Stimulated activated CD4-positive, alpha-beta T cell treated with anti-CD3 and anti-CD28 coated beads, TNF-alpha, amount 100 ng/mL, for 1 hour (primary cell): ENCODE measurements at regions not wholly inside any gene's neighbourhood (a gene's known extent, or its start where the extent isn't known, plus 50 kb on each side); places are given as distances from the start of the nearest gene placed in this dataset.
A peak's percentile ranks its signal among the peaks of the same experiment; 100 is the strongest.
"Not testable (repeated sequence)": the region's sequence is repeated elsewhere in the genome, so short reads cannot be mapped to it uniquely, and the experiment has no call there.

ENCODE experiments used
- DNase-seq, 3 donors: peaks; one replicate each; pipeline ENCODE4 v3.0.0-alpha.2; 2020; ENCODE audit warnings: low read depth in 3 of 3, low spot score in 1 of 3

DNA sequence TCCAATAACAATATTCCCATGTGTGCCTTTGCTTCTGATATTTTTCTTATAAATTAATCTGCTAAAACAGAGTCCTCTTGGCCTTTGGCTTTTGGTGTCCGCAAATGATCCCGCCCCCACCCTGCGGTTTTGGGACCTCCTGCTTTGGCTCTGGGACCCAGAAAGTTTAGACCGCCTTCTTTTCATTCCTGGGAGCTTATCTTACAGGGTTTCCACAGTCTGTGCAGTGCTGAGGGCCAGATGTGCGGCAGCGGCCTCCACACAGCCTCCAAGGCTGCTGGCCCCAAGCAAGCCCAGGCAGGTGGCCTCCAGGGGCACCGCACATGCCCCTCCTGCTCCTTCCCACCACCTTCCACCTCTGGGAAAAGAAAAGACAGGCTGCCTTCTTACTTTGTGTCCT is 191.5 kb downstream of the ERCC6L2 start:
- no peak for DNase-seq

DNA sequence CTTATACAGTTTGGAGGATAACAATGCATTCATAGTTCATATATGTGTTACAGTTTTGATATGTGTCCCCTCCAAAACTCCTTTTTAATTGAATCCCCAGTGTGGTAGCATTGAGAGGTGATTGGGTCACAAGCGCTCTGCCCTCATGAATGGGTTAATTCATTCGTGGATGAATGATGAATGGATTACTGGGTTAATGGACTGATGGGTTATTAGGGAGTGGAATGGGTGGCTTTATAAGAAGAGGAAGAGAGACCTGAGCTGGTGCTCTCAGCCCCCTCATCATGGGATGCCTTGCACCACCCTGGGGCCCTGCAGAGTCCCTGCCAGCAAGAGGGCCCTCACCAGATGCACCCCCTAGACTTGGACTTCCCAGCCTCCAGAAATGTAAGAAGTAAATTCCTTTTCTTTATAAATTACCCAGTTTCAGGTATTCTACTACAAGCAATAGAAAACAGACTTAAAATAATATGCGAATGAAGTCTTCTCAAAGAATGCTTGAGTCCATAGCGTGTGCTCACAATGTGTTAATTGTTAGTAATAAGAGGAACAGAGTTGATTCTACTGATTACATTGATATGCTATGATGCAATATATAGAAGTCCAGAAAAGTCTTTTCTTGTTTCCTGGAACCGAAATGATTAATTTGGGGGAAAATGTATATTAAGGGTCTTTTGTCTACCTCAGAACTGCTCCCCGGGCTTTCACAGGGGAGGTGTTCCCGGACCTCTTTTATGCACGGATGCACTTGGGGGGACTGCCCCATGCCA is 190.2 kb downstream of the ERCC6L2 start:
- DNase-seq, result no peak

DNA sequence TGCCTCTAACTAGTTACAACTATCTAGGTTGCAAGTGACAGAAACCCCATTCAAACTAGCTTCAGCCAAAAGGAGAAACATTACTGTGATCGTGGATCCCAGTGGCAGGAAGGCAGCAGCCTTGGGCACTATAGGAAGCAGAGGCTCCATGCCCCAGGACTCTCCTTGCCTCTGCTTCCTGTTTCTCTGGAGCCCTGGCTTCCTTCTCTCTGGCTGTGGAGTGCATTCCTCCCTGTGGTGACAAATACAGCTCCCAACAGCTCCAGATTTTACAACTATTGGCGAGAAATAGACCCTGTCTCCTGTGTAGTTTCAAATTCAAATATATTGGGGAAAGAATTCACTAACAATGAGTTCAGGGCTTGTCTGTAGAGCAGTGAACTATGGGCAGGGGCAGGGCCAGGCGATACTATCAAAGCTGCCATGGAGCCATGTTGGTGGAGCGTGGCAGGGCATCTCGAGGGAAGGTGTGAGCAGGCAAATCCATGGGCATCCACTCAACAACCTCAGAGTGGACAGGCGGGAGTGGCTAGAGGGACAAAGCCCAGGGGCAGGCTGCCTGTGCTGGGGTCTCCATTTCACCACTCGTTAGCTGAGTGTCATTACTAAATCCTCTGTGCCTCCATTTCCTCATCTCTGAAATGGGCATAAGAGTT is 189.5 kb downstream of the ERCC6L2 start:
- no peak for DNase-seq

DNA sequence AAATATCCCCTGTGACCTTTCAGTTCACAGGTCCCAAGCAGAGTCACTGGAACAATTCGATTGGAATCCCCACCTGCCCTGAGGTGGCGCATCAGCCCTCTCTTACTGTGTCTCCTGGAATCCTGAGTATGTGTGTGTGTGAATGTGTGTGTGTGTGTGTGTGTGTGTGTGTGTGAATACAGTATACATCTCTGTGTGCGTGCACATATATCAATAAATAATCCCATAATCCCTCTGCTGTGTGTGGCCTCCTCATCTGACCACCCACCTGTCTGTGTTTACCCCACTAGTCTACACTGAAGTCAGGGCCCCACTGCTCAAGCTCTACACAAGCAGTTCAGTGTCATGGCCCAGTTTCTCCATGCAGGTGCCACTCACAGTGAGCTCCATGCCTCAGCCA is 187.4 kb downstream of the ERCC6L2 start:
- no peak for DNase-seq

DNA sequence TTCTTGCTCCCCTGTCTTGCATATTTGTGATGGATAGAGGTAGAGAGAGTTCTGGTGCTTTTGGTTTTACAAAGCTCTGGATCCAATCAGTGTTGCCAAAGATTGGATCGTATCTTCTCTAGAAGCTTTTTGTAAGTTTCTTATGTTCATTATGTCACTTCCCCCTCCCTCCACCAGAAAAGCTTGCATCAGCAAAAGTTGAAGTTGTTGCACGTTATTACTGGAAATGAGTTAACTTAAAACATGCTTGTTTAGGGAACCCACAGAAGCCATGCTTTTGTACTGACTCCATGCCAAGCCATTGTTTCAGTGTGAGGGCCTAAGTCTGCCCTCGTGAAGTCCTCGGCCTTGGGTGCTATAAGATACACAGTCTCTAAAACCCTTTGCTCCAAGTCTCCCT is 186.5 kb downstream of the ERCC6L2 start:
- no peak for DNase-seq

DNA sequence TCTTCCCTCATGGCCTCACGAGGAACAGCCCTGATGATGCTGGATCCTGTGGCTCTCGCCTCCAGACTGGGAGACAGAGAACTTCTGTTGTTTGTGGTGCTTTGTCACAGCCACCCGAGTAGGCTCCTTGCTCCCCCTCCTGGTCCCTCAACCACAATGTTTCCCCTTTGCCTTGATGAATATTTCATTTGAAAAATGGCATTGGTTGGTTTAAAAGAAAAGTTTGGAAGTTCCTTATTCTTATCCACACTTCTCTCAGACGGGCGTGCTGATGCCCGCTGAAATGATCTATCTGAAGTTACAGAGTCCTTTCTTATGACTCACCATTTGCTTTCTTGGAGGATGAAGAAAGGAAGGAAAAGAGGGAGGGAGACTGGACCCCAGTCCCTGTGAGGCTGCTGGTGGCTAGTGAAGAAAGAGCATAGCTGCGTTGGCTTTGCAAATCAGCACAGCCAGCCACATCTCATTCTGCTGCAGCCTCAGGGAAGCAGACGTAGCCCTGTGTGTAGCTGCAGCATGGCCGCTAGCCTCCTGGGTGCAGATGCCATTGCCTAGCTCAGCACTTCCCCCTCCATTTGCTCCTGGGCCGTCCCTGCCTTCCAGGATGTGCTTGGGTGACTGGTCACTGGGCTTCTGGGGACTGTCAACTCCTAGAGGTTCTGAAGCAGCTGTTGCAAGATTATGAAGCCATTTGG is 185.9 kb downstream of the ERCC6L2 start:
- peak; percentile 7 to 14 (median 10) for DNase-seq

DNA sequence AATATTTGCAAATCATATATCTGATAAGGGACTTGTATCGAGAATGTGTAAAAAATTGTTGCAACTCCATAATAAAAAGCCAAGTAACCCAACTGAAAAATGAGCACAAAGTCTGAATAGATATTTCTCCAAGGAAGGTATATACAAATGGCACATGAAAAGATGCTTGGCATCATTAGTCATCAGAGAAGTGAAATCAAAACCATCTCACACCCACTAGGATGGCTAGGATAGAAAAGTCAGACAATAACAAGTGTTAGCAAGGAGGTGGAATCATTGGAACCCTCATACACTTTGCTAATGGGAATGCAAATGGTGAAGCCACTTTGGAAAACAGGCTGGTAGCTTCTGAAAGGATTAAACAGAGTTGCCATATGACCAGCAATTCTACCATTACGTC is 182.7 kb downstream of the ERCC6L2 start:
- no peak for DNase-seq

DNA sequence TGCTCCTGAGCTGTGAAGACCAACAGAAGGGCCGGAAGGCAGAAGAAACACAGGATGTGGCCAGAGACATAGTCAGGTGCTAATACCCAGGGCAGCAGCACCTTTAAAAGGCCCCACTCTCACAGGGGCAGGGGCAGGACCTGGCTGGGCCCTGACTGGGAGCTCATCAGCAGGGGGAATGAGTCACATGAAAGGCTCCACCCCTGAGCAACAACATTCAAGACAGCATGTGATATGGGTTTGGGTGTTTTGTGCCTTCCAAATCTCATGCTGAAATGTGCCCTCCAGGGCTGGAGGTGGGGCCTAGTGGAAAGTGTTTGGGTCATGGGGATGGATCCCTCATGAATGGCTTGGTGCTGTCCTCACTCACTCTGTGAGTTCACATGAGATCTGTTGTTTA is 181.7 kb downstream of the ERCC6L2 start:
- no peak for DNase-seq

DNA sequence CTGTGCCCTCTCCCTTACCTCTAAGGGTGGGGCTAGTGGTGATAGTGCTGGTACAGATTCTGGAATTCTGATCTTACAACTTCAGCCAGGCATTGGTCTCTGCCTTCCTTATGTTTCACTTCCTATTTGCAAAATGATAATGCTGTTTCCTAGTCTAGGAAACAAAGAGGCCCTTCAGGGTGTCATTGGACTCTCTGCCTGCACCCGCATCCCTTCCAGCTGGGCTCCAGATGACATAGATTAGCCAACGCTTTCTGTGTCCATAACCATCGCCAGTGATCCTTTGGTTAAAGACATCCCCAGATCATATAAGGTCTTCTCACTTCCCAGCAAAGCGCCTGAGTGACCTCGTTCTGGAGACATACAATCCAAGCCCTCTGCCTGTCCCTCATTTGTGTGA is 180.7 kb downstream of the ERCC6L2 start:
- no peak for DNase-seq

DNA sequence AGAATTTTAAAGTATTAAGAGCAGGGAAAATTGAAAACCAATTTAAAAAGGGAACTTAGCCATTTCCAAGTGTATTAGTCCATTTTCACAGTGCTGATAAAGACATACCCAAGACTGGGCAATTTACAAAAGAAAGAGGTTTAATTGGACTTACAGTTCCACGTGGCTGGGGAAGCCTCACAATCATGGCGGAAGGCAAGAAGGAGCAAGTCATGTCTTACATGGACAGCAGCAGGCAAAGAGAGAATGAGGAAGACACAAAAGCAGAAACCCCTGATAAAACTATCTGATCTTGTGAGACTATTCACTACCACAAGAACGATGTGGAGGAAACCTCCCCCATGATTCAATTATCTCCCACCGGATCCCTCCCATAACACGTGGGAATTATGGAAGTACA is 178.8 kb downstream of the ERCC6L2 start:
- not testable (repeated sequence) for DNase-seq

DNA sequence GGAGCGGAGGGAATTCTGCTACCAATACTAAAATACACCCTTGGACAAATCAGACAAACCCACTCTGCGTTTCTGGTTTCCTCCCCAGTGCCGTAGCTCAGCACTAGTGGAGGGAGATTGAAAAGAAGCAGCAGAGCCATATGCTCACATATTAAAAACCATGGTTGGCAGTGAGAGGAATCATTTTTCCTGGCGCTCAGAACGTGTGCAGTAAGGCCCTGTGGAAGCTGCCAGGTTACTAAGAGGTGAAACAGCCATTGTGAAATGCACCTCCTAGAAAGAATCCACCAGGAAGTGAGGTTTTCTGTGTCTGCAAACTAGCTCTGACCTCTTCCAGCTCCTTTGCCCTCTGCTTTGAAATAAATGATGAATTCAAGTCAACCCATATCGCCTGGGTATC is 177.2 kb downstream of the ERCC6L2 start:
- DNase-seq, result no peak

DNA sequence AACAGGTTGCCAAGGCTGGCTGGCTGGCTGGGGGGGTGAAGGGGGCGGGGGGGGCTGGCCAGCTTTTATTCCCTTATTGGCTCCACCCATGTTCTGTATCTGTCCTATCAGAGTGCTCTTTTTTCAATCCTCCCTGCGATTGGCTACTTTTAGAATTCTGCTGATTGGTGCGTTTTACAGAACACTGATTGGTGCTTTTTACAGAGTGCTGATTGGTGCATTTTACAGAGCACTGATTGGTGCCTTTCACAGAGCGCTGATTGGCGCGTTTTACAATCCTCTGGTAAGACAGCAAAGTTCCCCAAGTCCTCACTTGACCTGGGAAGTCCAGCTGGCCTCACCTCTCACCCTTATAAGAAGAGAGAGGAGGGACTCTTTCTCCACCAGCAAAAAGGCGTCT is 175.9 kb downstream of the ERCC6L2 start:
- DNase-seq, result no peak

DNA sequence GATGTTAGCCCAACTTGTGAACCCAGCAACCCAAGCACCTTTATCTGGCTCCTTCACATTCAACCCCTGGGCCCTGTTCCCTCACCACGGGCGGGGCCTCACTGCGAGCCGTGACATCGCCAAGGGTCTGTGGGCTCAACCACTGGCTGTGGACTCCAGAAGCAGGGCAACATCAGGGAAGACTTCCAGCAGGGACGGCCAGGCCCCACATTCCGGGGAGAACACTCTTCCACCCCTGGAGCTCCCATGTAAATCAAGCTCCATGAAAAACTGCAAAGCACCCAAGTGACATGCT is 175.3 kb downstream of the ERCC6L2 start:
- no peak for DNase-seq

DNA sequence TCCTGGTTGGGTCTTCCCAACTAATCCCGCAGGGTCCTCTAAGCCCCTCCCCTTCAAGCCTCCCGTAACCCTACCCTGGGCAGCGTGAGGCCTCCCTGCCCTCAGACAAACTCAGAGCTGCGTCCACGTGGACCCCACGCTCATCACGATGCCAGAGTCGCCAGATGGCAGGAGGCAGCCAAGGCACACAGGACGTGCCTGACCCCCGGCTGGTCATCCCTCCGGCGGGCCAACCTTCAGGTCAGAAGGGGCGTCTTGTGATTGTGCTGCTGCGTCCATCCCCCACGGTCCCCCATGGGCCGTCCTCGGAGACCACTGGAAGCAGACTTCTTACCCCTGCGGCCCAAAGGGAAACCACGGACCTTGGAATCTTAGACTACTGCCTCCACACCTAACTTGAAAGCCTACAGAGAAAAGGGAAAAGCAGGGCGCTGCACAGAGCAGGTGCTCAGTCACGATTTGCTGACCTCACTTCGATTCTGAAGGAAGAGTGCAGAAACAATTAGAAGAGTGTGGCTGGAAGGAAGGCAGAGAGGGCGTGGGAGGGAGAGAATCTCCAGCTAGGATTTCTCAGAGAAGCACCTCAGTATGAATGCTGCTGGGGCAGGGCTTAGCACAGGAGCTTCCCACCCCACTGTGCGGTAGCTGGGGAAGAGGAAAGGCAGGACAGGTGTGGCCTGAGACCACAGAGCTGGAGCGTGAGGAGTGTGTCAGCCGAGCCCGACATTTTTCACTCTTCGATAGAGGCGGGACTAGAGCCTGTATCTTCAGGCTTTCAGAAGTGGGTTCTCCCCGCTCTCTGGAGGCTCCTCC is 174.8 kb downstream of the ERCC6L2 start:
- DNase-seq, result no peak

DNA sequence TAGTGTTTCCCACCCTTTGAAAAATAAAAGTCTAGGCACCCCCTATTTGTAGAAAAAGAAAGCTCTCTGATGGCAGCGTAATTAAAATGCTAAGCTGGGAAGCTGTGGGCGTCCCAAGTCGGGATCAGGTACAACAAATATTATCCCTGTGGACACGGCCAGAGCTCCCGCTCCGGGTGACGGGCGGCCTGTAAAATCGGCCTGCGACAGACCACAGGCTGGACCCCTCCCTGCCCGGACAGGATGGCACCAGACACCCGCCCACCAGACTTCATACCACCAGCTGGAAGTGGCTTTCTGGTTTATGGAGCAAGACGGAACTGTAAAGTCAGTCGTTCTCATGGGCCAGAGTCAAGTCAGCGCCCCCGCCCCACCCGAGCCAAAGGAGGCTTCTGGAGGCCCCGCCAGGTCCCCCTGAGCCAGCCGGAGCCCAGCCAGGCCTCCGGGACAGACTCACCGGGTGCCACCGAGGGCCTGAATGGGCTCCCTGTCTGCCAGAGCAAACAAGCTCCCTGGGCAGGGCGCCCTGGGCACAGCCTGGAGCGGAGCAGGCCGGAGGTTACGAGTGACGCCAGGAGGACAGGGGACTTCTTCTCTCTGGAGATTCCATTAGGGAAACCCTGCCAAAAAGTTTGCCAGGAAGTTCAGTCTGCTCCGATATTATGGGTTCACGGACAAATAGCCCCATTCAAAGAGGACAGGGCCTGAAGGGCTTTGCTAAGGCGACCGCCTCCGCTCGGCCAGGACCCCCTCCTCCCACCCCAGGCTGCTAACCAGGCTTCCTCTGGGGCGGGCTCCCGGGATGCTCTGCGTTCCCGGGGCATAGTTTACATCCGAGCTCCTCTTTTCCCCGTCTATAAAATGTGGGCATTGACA is 173.7 kb downstream of the ERCC6L2 start:
- DNase-seq, result no peak

DNA sequence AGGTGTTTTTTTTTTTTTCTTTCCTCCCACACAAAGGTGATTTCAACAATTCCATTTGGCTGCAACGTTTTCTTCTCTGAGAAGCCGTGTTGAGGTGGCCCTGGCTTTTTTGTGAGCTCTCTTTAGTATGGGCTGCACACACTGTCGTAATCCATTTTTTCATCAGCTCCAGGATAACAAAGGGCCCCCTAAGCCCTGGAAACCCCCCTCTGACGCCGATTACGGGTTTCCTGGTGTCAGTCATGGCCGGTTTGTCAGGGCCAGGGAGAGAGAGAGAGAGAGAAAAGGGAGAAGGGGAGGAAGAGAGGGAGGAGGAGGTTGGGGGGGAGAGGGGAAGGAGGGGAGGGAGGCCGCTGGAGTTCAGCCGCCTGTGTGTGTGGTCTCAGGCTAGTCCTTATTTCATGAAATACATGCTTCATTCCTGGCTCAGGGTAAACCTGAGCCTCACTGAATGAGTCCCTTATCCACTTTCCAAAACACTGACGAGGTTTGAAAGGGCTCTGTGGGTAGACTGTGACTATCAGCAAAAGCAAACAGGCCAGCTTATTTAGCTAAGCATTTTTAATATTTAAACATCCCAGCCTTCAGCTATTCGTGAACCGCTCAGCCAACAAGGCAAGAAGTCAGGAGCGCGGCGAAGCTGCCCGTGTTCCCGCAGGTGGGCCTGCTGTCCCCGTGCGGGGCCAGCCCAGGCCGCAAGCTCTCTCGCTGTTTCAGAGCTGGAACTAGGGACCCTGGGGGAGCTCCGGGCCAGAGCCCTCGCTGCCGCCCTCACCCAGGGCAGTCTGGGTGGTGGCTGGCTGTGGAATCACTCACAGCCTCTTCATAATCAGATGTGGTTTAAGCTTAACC is 172.8 kb downstream of the ERCC6L2 start:
- no peak for DNase-seq

DNA sequence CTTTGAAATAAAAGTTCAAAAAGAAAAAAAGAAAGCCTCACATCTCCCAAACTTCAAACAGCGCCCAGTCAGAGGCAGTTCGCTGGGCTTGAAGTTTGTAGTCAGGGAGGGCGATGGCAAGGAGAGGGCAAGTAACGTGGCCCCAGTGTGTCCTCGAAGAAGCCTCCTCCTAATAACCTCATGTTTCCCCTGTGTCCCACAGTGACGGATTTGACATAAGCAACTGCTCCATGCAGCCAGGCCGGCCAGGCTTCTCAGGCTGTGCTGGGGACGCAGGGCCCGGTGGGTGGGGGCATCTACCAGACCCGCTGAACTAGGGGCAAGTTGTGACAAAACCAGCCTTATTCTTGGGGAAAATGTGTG is 172.2 kb downstream of the ERCC6L2 start:
- DNase-seq, result no peak

DNA sequence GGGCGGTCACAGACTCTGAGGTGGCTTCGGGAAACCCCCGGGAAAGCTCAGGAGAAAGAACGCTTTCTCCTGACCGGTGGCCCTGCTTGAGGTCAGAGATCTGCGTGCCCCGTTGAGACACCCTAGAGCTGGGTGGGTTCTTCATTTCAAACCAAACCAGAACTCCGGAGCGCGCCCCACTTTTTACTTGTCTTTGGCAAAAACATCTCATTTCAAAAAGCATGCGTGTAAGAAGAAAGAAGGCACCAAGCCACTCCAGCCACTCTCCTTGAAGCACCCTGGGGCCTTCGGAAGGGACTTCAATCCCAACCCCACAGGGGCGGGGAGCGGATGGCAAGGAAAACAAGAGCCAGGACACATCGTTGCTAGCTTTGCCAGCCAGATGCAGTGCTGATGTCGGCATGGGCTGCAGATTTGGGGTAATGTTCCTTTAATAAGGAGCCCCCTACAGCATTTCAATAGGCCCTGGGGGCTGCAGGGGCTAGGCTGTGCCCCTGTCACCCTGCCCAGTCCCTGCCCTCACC is 171.7 kb downstream of the ERCC6L2 start:
- DNase-seq, result no peak

DNA sequence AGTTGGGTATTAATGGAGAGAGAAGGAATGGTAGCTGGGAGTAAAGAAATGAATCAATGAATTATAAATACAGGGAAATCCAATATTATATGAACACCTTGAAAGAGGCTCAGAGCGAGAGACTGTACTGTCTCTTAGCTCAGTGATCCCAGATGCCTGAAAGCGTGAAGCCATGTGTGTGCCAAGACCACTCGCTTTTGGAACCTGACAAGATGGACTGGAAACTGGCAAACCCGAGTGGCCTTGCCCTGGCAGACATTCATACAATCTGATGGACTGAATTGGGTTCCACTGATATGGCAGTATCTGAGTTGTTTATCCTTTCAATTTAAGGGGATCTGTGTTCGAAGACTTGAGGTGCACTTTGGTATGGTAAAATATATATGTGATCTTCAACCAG is 170.3 kb downstream of the ERCC6L2 start:
- DNase-seq, result no peak

DNA sequence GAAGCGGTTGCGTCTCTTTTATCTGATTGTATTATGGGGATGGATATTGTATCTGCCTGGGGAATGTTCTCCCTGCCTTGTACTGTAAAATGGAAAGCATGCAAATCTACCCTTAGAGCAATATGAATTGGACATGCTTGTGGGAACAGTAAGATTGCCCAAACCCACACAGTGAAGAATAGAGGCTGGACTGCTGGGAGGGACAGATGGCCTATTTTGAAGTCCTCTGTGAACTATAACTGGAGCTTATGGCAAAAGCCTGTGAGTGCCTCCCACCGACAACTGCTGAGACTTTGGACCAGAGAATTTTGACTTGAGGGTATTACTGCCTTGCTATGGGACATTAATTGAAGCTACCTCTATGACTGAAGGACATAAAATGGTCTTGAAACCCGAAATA is 168.9 kb downstream of the ERCC6L2 start:
- DNase-seq, result no peak
